ENCODE measurements at regions not wholly inside any gene's neighbourhood (a gene's known extent, or its start where the extent isn't known, plus 50 kb on each side); places are given as distances from the start of the nearest gene placed in this dataset.

GRCh38 chr11:127656116-127656836 is 655.7 kb upstream of the KIRREL3 start:
- TF ChIP-seq CTCF (conservative IDR thresholded peaks at IDR 0.05; ENCODE audit: low read length) (no peak), EZH2phosphoT487 (IDR thresholded peaks at IDR 0.05; ENCODE audit: borderline replicate concordance, low read depth, low read length) (no peak)
